ENCODE measurements at regions not wholly inside any gene's neighbourhood (a gene's known extent, or its start where the extent isn't known, plus 50 kb on each side); places are given as distances from the start of the nearest gene placed in this dataset.
"Not testable (repeated sequence)": the region's sequence is repeated elsewhere in the genome, so short reads cannot be mapped to it uniquely, and the experiment has no call there.

DNA sequence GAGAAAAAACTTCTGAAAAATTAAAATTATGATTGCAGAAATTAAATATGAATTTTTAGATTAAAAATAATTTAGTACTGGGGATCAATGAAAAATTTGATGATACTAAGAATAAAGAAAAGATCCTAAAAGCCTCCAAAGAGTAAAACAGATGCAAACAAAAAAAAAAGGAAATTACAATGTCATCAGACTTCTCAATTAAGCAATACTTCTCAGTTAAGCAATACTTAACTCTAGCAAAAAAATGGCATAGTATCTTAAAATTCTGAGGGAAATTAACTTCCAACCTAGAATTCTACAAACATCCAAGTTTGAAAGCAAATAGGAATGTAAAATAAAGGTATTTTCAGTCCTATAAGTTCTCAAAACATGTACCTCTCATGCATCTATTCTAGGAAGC, 141.2 kb upstream of the INTU start:
- DNase-seq (ENCODE audit: low spot score) = no peak

DNA sequence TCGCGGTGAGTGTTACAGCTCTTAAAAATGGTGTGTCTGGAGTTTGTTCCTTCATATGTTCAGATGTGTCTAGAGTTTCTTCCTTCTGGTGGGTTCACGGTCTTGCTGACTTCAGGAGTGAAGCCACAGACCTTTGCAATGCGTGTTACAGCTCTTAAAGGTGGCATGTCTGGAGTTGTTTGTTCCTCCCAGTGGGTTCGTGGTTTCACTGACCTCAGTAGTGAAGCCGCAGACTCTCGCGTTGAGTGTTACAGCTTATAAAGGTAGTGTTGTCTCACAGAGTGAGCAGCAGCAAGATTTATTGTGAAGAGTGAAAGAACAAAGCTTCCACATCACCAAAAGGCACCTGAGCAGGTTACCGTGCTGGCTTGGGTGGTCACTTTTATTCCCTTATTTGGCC, 135.9 kb upstream of the INTU start:
- not testable (repeated sequence) for DNase-seq (ENCODE audit: low spot score)

GRCh38 chr4:127498366-127498765, 134.4 kb upstream of the INTU start:
- no peak for DNase-seq (ENCODE audit: low spot score)

DNA sequence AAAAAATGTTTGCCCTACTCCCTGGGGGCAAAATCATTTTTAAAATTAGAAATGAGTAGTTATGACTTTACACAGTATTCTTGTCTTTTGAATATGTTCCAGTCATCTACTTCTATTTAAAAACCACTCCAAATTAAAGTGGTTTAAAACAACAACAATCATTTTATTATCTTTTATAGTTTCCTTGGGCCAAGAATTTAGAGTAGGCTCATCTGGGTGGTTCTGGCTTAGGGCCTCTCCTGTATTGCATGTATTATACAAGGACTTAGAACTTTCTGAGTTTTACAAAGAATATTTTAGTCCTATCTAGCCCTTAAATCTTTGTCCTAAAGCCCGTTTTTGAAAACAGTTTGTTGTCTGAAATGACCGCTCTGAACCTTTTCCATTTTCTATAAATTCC, 132.5 kb upstream of the INTU start:
- DNase-seq (ENCODE audit: low spot score) = no peak

- DNase-seq (ENCODE audit: low spot score) = no peak
These were observed 131.7 kb upstream of the INTU start for GRCh38 chr4:127501103-127501502.

DNA sequence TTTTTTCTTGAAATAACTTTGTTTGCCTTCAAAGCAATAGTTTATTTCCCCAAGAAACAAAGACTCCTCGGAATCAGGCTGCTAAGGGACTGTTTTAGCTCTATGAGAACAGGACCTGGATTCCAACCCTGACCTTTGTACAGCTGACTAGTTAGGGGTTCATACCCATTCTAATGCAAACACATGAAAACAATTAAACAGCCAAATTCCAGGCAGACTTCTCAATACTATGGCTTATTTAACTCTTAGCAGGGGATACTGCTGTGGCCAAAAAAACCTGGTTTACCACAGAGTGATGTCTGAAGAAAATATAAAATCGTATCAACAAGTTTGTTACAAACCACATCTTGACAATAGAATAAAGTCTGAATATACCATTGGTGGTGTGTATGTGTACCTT, 129.6 kb upstream of the INTU start:
- no peak for DNase-seq (ENCODE audit: low spot score)

- no peak for DNase-seq (ENCODE audit: low spot score)
These were observed 127.6 kb upstream of the INTU start for GRCh38 chr4:127505203-127505602.

- DNase-seq (ENCODE audit: low spot score) = no peak
These were observed 126.5 kb upstream of the INTU start for GRCh38 chr4:127506283-127506682.

- no peak for DNase-seq (ENCODE audit: low spot score)
These were observed 123.6 kb upstream of the INTU start for GRCh38 chr4:127509155-127509554.

DNA sequence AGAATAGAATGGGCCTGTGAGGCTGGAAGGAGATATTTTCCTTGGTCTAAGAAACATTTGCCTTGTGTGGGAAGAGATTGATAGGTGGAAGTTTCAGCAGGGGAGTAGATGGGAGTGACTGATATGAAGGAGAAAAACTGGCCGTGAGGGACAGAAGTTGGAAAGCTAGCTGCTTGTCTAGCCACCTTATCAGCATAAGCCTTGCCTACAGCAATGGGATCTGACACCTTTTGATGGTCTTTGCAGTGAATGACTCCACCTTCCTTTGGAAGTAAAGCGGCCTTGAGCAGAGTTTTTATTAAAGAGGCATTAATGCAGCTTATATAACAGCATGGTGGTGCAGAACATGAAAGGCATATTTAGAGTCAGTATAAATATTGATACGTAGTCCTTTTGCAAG, 120.1 kb upstream of the INTU start:
- not testable (repeated sequence) for DNase-seq (ENCODE audit: low spot score)

DNA sequence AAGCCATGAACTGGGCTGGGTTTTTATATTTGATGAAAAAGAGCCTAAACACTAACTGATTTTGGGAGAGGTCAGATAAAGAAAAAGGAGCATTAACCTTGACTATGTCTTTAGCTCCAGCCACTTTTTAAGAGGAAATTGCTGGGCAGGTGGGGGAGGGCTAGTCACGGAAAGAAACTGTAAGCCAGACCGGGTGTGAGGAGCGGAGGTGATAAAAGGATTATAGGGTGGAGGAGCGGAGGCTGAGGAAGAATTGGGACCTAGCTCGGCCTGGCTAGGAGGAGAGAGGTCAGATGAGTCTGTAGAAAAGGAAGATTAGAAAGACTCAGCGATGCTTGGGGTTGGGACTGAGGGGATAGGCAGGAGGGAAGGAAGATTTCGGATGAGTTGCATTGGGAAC, 117.5 kb upstream of the INTU start:
- not testable (repeated sequence) for DNase-seq (ENCODE audit: low spot score)

- no peak for DNase-seq (ENCODE audit: low spot score)
These were observed 114.7 kb upstream of the INTU start for GRCh38 chr4:127518046-127518445.

DNA sequence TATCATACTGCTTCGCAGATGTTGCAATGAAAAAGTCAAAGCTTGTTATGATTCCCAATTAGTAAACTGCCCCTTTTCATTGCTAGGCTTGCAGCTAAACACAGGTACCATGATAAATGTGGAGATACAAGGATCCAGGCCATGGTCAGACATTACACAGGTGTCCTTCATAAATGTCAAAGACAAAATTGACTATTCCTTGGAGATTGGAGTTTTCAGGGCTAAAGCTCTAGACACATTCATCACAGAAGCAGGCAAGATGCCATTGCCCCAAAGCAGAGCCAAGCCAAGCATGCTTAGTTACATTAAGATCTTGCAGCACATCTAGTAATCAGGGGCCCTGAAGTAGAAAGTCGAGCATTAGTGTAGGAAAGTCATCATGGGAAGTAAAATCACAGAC, 111.3 kb upstream of the INTU start:
- DNase-seq (ENCODE audit: low spot score) = no peak

DNA sequence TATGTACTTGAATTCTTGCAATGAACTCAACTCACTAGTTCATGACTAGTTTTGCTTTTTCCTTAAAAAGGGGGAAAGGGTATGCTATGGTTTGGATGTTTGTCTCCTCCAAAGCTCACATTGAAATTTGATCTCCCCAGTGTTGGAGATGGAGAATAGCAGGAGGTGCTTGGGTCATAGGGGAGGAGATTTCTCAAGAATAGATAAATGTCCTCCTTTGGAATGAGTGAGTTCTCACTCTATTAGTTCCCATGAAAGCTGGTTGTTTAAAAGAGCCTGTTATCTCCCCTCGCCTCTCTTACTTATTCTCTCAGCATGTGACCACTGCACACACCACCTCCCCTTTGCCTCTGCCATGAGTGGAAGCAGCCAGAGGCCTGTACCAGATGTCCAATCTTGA, 109.4 kb upstream of the INTU start:
- no peak for DNase-seq (ENCODE audit: low spot score)

DNA sequence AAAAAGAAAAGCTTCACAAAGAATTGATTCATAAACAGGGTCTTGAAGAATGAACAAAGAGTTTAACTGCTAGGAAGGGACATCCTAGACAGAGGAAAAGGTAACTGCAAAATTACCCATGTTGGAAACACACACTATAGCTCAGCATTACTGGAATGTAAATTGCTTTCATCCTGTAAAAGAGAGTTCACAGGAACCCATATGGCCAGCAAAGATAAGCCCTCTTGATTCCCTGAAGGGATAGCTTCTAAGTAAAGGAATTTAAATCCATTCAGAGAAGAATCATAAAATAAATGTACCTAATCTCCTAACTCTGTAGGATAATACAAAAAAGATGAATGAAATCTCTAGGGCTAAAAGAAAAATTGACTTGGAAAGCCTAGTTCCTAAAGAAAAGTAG, 107.1 kb upstream of the INTU start:
- DNase-seq (ENCODE audit: low spot score) = no peak

DNA sequence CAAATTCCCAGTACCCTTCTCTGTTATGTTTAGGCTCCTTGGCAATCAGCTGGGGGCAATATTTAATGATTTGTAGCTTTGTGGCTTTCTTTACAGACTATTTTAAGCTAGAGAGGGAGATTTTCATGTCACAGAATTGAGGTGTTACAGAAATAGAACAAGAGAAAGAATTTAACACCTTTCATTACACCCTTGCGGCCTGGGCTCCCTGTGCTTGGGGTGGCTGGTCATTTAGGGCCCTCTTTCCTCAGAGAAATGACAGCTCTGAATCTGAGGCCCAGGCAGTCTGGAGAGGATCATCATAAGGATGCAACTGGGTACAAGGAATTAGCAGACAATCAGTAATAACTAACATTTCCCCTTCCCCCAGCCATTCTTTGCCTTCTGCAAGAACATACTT, 104.5 kb upstream of the INTU start:
- no peak for DNase-seq (ENCODE audit: low spot score)

- DNase-seq (ENCODE audit: low spot score) = not testable (repeated sequence)
These were observed 102.9 kb upstream of the INTU start for GRCh38 chr4:127529879-127530278.

- DNase-seq (ENCODE audit: low spot score) = no peak
These were observed 99.6 kb upstream of the INTU start for GRCh38 chr4:127533028-127533700.

- no peak for DNase-seq (ENCODE audit: low spot score)
These were observed 98.5 kb upstream of the INTU start for GRCh38 chr4:127534041-127534825.

GRCh38 chr4:127538016-127538415, 94.7 kb upstream of the INTU start:
- no peak for DNase-seq (ENCODE audit: low spot score)

GRCh38 chr4:127540497-127541025, 92.2 kb upstream of the INTU start:
- DNase-seq (ENCODE audit: low spot score) = no peak

- DNase-seq (ENCODE audit: low spot score) = no peak
These were observed 87.5 kb upstream of the INTU start for GRCh38 chr4:127545271-127545670.
